Stimulated activated naive CD4-positive, alpha-beta T cell treated with Interleukin-2 at 50 U/mL for 16 hours (primary cell): ENCODE measurements at regions not wholly inside any gene's neighbourhood (a gene's known extent, or its start where the extent isn't known, plus 50 kb on each side); places are given as distances from the start of the nearest gene placed in this dataset.
"Not testable (repeated sequence)": the region's sequence is repeated elsewhere in the genome, so short reads cannot be mapped to it uniquely, and the experiment has no call there.

Experiments
- DNase-seq: peaks from one replicate; lab custom pipeline; 2025; lab: John Stamatoyannopoulos, UW

DNA sequence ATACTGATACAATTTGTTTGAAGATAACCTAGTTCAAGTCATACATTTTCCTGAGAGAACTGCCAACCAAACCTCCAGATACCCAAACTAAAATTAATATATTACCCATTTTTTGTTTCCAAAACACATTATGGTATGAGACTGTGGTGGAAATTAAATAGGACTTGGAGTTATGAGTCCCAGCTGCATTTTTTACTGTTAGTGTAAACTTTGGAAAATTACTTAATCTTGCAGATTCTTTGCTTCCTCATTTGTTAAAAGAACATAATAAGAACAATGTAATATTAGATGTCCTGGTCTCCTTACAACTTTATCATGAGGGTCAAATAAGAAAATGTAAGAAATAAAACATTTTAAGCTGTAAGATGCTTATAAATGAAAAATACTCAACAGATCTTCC lies 98.2 kb upstream of the TRIB2 start:
- DNase-seq = no peak

DNA sequence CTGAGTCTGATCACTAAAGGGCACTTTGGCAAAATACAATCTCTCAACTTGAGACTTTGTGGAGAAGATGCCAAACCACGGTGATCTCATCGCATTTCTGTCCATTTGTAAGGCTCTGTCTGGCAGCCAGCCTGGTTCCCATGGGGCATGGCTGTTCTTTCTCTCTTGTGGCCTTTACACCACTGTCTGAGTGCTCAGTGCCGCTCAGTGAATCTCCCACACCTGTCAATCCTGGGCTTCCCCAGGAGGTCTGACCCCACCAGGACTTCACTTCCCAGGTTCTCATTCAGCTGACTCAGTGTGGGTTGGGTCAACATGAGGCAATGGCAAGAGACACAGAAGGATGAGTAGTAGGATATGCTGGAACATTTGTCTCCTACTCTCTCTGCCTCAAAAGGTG lies 96.8 kb upstream of the TRIB2 start:
- no peak for DNase-seq

DNA sequence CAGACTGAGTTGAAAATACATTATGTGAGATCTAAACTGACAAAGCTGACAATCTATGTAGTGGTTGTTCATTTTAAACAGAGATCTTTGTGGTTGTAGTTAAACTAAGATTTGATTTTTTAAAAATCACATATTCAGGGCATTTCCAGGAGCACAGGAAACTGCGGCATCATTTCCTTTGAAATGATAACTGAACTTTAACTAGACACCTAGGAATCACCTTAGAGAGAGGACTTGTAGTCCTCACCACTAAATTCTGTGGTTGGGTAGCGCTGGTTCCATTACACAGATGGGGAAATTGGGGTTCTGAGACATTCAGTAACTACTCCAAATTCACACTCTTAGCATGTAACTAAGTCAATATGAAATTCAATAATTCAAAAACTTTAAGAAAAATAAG lies 96.0 kb upstream of the TRIB2 start:
- DNase-seq = no peak

DNA sequence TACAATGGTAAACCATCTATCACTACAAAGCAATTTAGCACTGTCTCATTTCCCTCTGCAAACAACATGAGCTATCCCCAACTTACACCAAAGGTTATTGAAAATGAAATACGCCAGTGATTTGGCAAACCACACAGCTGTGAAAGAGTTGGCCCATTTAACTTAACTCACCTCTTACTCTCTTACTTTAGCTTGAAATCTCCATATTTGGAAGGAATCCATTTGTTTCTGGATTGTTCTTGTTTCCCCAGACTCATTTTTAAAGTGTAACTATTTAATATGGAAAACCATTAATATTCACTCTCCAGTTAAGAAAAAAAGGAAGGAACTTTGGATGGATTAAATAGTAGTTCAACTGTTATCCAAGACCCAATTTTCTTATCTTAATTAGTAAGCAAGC lies 93.7 kb upstream of the TRIB2 start:
- DNase-seq = no peak

DNA sequence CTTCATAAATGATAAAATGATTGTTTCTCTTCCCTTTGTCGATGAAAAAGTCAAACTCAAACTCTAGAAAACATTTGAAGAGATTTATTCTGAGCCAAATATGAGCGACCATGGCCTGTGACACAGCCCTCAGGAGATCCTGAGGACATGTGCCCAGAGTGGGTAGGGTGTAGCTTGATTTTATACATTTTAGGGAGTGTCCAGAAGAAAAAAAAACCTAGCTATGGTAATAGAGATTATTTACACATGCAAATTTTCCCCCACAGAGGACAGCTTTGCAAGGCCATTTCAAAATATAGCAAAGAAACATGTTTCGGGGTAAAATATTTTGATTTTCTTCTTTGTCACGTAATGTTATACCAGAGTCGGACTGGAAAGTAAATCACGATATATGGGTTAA lies 92.4 kb upstream of the TRIB2 start:
- no peak for DNase-seq

DNA sequence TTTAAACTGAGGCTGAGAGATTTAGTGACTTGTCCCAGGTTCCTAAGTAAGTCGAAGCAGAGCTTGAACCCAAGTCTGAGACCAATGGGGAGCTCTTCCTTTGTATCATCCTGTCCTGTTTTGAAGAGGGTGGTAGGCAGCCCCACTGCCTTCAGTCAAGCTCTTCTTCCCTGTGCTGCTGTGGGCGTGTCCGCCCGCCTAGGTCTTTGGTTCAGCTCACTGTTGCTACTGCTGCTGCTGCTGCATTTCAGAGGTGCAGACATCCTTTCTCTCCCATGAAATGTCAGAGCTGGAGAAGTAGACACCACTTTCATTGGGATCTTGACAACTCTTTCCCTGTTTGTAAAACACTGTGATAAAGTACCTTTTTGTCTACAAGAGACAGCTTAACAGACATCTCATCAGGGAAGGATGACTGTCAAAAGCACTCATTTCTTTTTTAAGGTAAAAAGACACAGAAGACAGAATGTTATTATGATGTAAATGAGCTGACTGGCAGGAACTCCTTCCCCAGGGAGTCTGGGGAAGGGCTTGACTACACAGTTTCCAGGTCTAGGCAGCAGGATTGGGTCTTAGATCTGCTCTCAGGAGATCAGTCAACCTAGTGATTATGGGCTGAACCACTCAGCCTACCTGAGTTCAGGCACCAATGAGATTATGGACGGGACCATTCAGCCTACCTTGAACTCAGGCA lies 91.7 kb upstream of the TRIB2 start:
- DNase-seq = no peak

DNA sequence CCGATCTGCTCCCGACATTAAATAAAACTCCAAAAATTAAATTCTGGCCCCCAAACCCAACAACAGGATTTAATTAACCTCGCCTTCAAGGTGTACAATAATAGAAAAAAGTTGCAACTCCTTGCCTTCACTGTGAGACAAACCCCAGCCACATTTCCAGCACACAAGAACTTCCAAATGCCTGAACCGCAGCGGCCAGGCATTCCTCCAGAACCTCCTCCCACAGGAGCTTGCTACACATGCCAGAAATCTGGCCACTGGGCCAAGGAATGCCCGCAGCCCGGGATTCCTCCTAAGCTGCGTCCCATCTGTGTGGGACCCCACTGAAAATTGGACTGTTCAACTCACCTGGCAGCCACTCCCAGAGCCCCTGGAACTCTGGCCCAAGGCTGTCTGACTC lies 88.2 kb upstream of the TRIB2 start:
- not testable (repeated sequence) for DNase-seq

DNA sequence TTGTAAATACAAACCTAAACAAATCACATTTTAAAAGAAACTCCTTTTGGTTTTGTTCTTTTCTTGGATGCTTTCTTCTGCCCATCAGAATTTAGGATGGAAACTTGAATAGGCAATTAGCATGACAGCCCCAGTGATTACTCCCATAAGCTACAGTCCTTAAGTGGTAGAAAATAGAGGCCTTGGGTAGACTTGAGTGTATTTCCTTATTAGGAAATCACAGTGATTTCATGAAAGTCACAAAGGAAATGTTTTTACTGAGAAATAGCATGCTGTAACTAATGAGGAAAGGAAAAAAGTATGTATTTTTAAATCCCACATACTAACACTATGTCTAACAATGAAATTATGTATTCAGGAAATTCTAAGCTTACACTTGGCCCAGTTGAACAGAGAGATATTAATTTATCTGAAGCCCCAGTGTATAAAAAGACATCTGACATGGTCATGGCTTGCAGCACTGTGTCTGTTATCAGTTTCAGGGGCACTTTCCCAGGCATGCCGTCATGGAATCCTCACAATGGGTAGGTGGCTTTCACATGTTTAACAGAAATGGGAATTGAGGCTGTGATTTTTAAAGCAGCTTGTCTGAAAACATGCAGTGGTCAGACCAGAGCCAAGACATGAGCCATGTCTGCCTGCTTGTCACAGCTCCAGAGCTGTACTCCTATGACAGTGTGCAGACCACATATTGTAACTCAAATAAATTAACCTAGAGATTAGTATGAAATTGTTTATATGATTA lies 79.7 kb upstream of the TRIB2 start:
- DNase-seq = no peak

DNA sequence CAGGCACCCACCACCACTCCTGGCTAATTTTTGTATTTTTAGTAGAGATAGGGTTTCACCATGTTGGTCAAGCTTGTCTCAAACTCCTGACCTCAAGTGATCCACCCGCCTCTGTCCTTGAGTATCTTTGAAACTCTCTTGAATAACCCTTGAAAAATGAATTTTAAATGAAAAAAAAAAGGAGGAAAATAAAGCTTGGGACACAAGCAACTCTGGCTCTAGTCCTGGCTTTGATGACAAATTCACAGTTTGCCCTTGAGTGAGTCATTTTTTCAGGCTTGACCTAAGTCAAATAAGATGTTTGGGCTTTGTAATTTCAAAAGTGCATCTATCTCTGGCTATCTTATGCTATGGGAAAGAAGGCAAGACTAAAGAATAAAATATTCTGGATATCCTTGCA lies 79.0 kb upstream of the TRIB2 start:
- no peak for DNase-seq

DNA sequence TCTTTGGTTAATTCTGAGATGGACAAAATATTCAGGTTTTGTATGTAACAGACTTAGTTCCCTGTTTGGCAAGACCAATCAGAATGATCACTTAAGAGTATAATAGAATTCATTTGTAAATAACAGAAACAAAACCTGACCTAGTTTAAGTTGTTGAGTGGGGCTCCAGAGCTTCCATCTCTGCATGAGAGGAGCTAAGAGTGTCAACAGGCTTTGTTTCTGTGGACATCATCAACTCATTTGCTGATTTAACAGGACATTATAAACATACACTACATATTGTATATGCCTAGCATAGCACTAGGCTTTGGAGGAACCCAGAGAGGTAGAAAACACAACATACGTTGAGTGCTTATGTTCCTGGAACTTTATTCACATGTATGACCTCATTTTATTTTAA lies 75.3 kb upstream of the TRIB2 start:
- no peak for DNase-seq

DNA sequence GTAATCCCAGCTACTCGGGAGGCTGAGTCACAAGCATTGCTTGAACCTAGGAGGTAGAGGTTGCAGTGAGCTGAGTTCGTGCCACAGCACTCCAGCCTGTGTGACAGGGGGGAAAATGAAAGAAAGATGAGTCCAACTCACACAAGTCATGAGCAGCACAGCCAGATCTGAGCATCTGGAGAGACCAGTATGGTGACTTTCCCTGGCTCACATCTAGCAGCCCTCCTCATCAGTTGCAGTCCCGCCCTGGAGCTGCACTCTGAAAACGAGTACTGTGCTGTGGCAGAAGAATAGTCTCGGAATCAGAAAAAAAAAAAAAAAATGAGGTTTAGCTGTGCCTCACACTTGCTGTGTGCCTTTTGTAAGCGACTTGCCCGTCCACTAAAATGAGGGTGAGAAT lies 74.4 kb upstream of the TRIB2 start:
- DNase-seq = no peak

DNA sequence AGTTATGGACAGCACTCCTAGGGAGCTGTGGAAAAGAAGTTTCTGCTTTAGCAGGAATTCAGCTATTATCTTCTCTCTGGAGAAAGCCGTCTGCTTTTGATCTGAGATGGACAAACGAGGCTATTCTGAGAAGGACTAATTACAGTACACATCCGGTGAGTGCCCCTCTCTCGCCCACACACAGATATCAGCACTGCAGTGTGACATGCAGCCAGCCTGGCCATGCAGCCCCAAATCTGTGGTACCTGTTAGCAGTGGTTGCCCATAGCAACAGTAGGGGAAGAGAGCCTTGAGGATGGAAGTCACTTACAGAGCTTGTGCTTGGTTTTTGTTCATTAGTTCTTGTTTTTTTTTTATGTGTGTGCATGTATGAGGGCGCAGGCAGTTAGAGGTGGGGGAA lies 73.9 kb upstream of the TRIB2 start:
- no peak for DNase-seq

DNA sequence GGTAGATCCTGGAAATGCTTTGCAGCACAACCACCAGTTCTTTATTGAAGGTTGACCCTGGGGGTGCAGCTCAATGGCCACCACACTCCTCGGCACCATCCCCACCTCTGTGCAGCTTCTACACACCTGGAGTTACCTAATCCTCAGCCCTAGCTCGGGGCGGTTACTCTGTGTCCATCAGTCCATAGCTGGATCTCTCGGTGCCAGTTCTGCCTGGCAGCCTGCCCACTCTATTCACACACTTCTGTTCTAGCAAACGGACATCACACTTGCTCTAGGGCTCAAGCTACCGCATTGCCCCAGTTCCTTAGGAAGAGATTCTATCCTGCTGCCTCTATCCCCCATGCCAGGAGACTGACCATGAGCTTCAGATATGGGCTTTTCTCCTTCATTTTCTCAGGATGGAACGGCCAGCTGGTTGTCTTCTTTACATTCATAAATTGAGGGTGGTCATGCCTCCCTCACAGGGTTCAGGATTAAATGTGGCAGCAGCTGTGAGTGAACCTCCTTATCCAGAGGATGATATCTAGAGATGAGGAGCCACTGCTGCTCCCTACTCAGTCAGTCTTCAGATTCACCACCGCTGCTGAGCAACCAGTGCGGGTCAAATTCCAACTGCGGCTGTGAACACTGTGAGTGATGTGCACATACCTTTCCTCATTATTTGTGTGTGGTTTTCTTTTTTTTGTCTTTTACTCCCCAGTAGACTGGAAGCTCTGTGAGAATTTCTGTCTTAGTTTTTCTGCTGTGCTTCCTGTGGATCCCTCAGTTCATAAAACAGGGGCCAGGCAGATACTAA lies 66.9 kb upstream of the TRIB2 start:
- no peak for DNase-seq

DNA sequence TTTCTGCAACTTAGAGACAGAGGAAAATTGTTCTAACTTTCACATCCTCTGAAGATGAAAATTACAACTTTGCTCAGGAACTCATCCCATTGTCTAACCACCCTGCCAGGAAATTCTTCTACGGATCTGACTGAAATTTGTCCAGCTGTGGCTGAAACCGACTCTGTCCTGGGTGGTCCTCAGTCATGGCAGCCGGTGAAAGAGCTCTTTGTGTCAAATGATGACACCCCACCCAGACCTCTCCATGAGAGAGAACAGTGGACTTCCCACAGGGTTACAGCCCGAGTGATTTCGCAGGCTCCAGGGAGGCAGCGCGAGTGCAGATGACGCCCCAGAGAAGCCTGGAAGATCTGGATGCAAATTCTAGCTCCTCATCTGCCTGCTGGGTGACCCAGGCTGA lies 65.1 kb upstream of the TRIB2 start:
- no peak for DNase-seq

DNA sequence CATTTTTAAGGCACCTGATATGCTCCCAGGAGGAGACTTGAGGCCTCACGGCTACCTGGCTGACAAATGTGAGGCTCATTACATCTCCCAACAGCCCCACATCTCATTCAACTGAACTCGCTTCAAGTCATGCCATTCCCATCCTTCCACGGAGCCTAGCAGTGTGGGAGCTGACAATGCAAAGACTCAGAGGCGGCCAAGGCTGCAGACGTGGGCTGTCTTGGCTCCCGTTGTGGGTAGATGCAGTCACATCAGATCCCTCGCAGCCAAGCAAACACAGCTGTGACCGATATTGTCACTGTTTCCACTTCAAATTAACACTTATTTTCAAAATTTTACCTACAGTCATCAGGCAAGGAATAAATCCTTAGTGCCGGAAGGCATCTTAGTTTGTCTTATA lies 64.0 kb upstream of the TRIB2 start:
- DNase-seq = no peak

DNA sequence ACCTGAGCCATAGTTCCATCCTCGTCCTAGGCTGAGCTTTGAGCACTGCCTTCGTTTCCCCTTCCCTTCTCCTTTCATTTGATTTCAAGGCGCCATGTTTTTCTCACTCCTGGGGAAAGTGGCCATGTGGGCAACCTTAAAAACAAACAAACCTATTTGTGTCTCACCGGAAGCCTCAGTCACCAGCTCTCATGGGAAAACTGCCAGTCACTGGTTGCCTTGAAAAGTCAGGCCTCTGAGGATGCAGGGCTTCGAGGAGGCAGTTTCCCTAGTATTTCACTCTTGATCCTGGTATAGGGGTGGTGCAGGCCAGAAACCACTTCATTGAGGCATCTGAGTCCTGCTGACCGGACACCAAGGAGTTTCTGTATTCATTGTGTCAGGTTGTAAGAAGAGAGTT lies 59.2 kb upstream of the TRIB2 start:
- DNase-seq = no peak

DNA sequence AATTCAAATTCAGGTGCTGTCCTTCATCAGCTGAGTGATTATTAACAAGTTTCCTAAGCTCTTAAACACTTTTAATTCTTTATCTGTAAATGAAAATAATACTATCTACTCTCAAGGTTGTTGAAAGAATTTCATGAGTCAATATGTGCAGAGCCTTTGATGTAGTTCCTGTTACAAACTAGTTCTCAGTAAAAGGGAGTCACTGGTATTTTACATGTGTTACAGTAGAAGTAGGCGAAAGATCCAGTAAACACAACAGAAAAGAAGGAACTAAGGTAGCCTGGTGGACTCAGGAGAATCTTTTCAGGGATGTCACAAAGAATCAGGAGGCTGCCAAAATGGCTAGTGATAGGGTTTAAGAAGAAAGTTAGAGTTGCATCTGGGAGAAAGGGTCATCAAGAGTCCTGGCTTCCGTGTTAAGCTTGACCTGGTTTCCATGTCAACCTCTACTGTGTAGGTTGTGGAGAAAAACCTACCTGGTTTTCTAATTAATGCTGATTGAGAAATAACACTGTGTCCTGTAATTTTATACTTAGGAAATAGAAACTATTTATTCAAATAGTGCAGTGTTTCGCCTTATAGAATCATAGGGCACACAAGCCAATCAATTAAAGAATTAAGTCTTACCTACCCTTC lies 58.3 kb upstream of the TRIB2 start:
- DNase-seq = no peak

DNA sequence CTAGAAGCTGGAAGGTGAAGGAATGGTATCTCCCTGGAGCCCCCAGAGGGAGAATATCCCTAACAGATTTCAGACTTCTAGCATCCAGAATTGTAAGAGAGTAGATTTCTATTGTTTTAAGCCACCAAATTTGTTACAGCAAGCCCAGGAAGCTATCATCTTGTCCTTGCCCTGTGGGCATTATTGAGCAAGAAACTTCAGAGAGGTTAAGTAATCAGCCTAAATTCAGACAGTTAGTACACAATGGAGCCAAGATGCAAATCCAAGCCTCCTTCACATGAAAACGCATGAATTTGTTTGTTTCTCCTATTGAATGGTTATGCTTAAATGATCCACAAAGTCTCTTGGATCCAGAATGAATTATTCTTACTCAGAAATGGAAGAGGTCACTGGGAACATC lies 55.2 kb upstream of the TRIB2 start:
- DNase-seq = no peak

DNA sequence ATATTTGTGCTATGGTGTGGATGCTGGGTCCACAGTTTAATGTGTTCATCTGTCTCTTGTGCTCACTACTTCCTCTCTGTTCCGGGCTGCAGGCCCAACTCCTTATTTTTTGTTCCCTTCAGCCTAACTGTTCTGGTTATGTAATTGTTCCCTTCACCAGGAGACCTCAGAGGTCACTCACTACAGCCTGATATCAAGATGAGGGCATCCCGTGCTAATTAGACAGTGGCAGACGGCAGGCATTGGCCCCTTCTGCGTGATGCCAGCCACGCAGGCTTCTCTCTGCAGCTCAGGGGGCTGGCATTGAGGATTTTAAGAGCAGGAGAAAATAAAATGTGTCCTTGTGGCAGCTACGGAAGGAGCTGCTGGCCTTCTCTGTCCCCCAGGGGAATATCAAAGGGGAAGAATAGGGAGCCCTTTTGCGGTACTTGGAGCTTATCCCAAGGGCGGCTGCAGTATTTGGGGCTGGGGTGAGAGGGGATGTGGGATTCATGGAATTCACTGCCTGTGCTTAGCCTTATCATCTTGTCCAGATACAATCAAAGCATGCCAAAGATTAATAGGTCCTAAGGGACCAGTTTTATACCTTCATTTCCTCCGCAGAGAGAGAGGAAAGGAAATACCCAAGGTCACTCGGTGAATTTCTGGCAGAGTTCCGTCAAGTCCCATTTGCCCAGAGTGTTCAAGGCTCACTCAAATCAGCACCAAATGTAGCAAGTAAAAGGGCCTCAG lies 53.3 kb upstream of the TRIB2 start:
- DNase-seq = no peak

DNA sequence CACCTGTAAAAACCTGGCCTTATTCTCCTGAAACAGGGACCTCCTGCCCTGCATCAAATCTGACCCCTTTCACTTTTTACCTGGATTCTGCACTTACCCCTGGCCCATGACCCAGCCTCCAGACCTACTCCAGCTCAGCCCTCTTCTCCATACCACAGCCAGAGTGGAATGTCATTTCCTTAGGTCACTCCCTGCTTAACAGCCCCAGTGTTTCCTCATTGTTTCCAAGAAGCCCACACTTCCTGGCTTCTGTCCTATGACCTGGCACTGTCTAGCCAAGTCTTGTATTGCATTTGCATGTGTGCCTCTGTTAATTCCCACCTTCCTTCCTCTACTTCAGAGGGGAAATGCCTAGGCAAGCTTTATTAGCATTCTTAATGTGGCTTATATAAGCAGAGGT lies 51.4 kb upstream of the TRIB2 start:
- no peak for DNase-seq

DNA sequence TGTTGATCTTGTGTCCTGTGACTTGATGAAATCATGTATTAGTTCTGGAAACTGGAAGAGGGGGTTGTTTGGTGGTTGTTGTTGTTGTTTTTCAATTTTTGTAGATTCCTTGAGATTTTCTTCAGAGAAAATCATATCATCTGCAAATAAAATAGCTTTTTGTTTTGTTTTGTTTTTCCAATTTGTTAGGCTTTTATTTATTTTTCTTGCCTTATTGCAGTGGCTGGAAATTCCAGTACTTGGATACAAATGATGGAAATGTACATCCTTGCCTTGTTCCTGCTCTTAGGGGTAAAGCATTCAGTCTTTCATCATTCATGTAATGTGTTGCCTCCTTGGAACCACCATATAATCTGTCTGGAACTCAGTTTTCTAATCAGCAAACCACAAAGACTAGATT lies 50.3 kb upstream of the TRIB2 start:
- DNase-seq = no peak
